ENCODE measurements at regions not wholly inside any gene's neighbourhood (a gene's known extent, or its start where the extent isn't known, plus 50 kb on each side); places are given as distances from the start of the nearest gene placed in this dataset.
"Not testable (repeated sequence)": the region's sequence is repeated elsewhere in the genome, so short reads cannot be mapped to it uniquely, and the experiment has no call there.

DNA sequence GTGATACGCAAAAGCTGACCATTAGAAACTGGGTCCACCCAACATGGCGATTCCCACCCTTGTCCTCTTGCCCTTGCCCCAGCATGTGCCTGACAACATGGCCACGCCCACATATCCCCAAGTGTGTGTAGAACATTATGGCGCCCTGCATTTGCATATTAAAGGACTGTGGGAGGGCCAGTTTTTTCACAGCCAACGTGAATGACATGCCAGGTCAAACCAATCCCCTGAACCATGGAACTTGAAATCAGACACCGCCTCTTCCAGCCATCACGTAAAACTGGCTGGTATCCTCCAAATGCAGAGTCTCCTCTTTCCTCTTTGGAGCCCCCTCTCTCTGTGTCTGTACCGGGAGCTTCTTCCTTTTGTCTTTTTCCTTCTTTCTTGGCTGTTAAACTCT, 156.7 kb upstream of the EPHA6 start:
- no peak for ATAC-seq

DNA sequence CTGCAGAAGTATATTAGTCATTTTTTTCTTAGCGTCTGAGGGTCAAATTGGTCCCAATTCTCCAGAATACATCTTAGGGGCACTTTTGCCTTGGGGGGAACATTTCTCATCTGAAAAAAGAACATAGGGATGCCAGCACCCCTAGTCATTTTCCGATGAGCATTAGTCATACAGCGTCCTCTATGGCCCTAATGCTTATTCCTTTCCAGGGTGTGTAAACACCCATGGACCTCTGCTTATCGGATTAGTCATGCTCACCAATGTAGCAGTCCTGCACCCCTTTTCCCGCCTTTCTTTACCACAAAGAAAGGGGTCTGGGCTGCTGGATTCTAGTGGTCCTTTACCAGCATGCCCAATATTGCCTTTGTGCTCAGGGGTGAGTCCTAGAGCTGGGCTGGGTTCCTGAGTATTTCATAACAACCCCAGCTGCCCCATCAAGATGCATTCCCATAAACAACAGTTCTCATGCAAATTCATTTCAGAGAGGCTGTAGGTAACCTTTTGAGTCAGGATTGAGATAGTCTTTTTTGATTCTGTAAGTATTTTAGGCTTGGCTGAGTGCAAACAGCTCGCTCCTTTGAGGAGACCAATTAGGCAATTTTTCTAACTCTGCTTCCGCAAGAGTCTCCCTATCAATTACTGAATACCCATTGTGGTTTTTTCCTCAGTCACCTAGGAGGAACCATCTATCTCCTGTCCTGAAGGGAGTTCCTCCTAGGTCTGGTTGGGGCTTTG, 142.4 kb upstream of the EPHA6 start:
- not testable (repeated sequence) for ATAC-seq

More for the DNA sequence above, 156.7 kb upstream of the EPHA6 start:
- TF ChIP-seq ZC3H10 (CRISPR knock-in tag; IDR thresholded peaks at IDR 0.05), result no peak
- no peak for TF ChIP-seq ZFP3 (CRISPR knock-in tag; IDR thresholded peaks at IDR 0.05)
- TF ChIP-seq, protein P1, sequence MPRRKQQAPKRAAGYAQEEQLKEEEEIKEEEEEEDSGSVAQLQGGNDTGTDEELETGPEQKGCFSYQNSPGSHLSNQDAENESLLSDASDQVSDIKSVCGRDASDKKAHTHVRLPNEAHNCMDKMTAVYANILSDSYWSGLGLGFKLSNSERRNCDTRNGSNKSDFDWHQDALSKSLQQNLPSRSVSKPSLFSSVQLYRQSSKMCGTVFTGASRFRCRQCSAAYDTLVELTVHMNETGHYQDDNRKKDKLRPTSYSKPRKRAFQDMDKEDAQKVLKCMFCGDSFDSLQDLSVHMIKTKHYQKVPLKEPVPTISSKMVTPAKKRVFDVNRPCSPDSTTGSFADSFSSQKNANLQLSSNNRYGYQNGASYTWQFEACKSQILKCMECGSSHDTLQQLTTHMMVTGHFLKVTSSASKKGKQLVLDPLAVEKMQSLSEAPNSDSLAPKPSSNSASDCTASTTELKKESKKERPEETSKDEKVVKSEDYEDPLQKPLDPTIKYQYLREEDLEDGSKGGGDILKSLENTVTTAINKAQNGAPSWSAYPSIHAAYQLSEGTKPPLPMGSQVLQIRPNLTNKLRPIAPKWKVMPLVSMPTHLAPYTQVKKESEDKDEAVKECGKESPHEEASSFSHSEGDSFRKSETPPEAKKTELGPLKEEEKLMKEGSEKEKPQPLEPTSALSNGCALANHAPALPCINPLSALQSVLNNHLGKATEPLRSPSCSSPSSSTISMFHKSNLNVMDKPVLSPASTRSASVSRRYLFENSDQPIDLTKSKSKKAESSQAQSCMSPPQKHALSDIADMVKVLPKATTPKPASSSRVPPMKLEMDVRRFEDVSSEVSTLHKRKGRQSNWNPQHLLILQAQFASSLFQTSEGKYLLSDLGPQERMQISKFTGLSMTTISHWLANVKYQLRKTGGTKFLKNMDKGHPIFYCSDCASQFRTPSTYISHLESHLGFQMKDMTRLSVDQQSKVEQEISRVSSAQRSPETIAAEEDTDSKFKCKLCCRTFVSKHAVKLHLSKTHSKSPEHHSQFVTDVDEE (CRISPR knock-in tag; IDR thresholded peaks at IDR 0.05), result no peak
- TF ChIP-seq, protein P2, sequence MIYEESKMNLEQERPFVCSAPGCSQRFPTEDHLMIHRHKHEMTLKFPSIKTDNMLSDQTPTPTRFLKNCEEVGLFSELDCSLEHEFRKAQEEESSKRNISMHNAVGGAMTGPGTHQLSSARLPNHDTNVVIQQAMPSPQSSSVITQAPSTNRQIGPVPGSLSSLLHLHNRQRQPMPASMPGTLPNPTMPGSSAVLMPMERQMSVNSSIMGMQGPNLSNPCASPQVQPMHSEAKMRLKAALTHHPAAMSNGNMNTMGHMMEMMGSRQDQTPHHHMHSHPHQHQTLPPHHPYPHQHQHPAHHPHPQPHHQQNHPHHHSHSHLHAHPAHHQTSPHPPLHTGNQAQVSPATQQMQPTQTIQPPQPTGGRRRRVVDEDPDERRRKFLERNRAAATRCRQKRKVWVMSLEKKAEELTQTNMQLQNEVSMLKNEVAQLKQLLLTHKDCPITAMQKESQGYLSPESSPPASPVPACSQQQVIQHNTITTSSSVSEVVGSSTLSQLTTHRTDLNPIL (CRISPR knock-in tag; IDR thresholded peaks at IDR 0.05; ENCODE audit: low read depth), result no peak
- TF ChIP-seq, protein P3, sequence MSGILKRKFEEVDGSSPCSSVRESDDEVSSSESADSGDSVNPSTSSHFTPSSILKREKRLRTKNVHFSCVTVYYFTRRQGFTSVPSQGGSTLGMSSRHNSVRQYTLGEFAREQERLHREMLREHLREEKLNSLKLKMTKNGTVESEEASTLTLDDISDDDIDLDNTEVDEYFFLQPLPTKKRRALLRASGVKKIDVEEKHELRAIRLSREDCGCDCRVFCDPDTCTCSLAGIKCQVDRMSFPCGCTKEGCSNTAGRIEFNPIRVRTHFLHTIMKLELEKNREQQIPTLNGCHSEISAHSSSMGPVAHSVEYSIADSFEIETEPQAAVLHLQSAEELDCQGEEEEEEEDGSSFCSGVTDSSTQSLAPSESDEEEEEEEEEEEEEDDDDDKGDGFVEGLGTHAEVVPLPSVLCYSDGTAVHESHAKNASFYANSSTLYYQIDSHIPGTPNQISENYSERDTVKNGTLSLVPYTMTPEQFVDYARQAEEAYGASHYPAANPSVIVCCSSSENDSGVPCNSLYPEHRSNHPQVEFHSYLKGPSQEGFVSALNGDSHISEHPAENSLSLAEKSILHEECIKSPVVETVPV (CRISPR knock-in tag; IDR thresholded peaks at IDR 0.05), result no peak
- TF ChIP-seq OSR1 (CRISPR knock-in tag; IDR thresholded peaks at IDR 0.05), result no peak
- TF ChIP-seq GLIS3 (CRISPR knock-in tag; IDR thresholded peaks at IDR 0.05), result no peak
- TF ChIP-seq ARNTL (CRISPR knock-in tag; IDR thresholded peaks at IDR 0.05; ENCODE audit: borderline replicate concordance, low read depth), result no peak
- TF ChIP-seq, protein P4, sequence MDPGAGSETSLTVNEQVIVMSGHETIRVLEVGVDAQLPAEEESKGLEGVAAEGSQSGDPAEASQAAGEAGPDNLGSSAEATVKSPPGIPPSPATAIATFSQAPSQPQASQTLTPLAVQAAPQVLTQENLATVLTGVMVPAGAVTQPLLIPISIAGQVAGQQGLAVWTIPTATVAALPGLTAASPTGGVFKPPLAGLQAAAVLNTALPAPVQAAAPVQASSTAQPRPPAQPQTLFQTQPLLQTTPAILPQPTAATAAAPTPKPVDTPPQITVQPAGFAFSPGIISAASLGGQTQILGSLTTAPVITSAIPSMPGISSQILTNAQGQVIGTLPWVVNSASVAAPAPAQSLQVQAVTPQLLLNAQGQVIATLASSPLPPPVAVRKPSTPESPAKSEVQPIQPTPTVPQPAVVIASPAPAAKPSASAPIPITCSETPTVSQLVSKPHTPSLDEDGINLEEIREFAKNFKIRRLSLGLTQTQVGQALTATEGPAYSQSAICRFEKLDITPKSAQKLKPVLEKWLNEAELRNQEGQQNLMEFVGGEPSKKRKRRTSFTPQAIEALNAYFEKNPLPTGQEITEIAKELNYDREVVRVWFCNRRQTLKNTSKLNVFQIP (CRISPR knock-in tag; IDR thresholded peaks at IDR 0.05; ENCODE audit: borderline replicate concordance, low read depth), result no peak
- TF ChIP-seq ZNF565 (CRISPR knock-in tag; conservative IDR thresholded peaks at IDR 0.05; ENCODE audit: low read depth), result no peak
- no peak for TF ChIP-seq ZFP30 (CRISPR knock-in tag; IDR thresholded peaks at IDR 0.05)
- TF ChIP-seq BACH2 (CRISPR knock-in tag; IDR thresholded peaks at IDR 0.05; ENCODE audit: borderline replicate concordance), result no peak
- TF ChIP-seq, protein P5, sequence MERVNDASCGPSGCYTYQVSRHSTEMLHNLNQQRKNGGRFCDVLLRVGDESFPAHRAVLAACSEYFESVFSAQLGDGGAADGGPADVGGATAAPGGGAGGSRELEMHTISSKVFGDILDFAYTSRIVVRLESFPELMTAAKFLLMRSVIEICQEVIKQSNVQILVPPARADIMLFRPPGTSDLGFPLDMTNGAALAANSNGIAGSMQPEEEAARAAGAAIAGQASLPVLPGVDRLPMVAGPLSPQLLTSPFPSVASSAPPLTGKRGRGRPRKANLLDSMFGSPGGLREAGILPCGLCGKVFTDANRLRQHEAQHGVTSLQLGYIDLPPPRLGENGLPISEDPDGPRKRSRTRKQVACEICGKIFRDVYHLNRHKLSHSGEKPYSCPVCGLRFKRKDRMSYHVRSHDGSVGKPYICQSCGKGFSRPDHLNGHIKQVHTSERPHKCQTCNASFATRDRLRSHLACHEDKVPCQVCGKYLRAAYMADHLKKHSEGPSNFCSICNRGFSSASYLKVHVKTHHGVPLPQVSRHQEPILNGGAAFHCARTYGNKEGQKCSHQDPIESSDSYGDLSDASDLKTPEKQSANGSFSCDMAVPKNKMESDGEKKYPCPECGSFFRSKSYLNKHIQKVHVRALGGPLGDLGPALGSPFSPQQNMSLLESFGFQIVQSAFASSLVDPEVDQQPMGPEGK (CRISPR knock-in tag; IDR thresholded peaks at IDR 0.05; ENCODE audit: borderline replicate concordance), result no peak
- TF ChIP-seq ZNF8 (CRISPR knock-in tag; IDR thresholded peaks at IDR 0.05), result no peak
- no peak for TF ChIP-seq PPARA (CRISPR knock-in tag; IDR thresholded peaks at IDR 0.05; ENCODE audit: borderline replicate concordance)
- no peak for TF ChIP-seq CSDC2 (CRISPR knock-in tag; IDR thresholded peaks at IDR 0.05)
- no peak for TF ChIP-seq ZNF70 (CRISPR knock-in tag; IDR thresholded peaks at IDR 0.05)
- no peak for TF ChIP-seq TCF4 (CRISPR knock-in tag; IDR thresholded peaks at IDR 0.05; ENCODE audit: borderline replicate concordance)
- no peak for TF ChIP-seq ISL1 (CRISPR knock-in tag; IDR thresholded peaks at IDR 0.05)
- no peak for TF ChIP-seq ESRRG (CRISPR knock-in tag; IDR thresholded peaks at IDR 0.05)

DNA sequence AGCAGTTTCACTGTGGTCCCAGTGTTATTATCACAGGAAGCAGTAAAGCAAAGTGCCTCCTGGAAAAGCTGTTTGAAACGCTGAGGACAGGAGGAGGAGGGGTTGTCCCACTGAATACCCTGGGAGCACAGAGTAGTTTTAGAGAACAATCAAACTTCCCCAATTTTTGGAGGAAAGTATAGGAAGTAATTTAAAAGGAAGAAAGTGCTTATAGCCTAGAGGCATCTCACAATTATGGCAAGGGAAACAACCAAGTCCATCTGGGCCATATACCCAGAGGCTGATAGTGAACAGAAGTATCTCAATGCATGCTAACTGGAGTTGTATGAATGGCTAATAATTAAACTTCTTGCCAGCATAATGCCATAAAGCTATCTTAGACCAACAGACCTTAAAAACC, 137.2 kb upstream of the EPHA6 start:
- TF ChIP-seq ZC3H10 (CRISPR knock-in tag; IDR thresholded peaks at IDR 0.05) (no peak), ZNF70 (CRISPR knock-in tag; IDR thresholded peaks at IDR 0.05) (no peak), ZNF8 (CRISPR knock-in tag; IDR thresholded peaks at IDR 0.05) (no peak), ESRRG (CRISPR knock-in tag; IDR thresholded peaks at IDR 0.05) (no peak), BACH2 (CRISPR knock-in tag; IDR thresholded peaks at IDR 0.05; ENCODE audit: borderline replicate concordance) (no peak)
- no peak for ATAC-seq
